ENCODE measurements at regions not wholly inside any gene's neighbourhood (a gene's known extent, or its start where the extent isn't known, plus 50 kb on each side); places are given as distances from the start of the nearest gene placed in this dataset.

DNA sequence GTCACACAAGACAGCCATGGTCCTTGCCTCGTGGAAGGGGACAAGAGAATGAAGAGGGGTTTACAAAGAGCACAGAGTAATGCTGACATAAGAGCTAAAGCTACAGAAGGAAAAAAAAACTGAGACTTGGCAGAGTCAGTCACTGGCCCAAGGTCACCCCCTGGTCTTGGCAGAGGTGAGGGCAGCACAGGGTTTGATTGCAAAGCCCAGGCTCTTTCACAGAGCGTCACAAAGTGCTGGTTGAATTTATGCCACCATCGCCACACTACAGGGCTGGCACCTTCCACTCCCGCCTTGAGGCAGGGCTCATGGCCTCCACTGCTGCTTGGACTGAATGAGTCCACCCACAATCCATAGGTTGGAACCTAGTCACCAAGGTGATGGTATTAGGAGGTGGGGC lies 190.2 kb downstream of the INHBB start:
- no peak for DNase-seq (ENCODE audit: low spot score in 2 of 2)
- no peak overlapping the region for H3K4me3 ChIP-seq (ENCODE audit: low read depth, poor library complexity, severe bottlenecking)
- 93 to 96% methylated on average over 4 of the region's 4 CpGs for WGBS, 2 donors
- TF ChIP-seq POLR2A (IDR thresholded peaks at IDR 0.05) (no peak), CTCF (IDR thresholded peaks at IDR 0.05) (no peak)
- intact Hi-C loops (cut with DNase I; ENCODE audit: low total_unique reads) = no loop called here

DNA sequence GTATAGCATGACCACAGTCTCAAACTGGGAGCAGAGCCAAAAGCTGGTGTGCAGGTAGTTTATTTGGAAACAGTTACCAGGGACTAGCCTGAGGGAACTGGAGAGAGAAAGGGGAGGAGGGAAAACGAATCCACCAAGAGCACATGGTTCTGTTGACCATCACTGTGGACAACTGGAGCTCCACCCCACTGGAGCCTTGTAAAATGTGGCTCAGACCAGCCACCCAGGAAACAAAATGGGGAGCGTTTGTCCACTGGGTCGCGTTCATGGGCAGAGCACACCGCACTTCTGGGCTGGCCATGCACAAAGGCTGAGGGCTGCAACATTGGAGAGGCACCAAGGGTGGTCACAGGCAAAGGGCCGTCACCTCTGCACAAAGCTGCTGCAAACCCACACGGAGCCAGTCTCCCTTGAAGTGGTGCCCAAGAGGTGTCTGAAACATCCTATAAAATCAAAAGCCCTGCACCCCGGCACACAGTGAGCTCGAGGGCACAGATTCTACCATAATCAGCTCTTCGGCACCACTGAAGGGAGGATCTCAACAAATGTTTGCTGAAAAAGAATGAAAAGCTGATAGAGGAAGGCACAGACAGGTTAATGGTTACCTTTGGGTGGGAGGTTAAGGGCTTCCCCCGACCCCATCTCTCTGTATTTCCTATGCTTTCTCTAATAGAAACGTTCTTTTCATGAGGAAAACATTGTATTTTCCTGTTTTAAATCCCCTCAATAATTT lies 192.9 kb downstream of the INHBB start:
- no peak for DNase-seq (ENCODE audit: low spot score in 2 of 2)
- WGBS, 2 donors = 76 to 79% methylated on average over 12 of the region's 12 CpGs
- no peak overlapping the region for H3K4me3 ChIP-seq (ENCODE audit: low read depth, poor library complexity, severe bottlenecking)
- intact Hi-C loops (cut with DNase I; ENCODE audit: low total_unique reads) = no loop called here
- TF ChIP-seq POLR2A (IDR thresholded peaks at IDR 0.05) (no peak), CTCF (IDR thresholded peaks at IDR 0.05) (no peak)

DNA sequence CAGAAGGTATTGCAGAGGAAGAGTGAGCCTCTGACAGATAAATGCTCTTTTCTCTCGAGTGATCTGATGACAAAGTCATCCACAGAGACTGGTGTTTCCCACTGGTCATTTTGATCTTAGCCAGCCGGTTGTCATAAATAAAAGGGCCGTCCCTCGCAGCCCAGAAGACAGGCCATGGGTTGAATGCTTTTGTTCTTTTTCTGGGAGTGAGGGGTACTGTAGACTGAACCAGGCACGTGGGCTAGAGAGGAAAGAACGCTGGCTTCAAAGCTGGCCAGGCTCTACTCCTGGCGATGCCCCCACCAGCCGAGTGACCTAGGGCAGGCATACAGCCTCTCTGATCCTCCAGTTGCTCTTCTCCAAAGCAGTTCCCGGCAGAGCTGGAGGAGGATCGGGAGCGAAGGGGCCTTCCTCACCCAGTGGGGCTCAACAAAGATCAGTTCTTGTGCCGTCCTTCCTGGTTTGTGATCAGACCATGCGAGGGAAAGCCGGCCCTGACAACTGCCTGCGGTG lies 193.5 kb downstream of the INHBB start:
- intact Hi-C loops (cut with DNase I; ENCODE audit: low total_unique reads) = no loop called here
- 77 to 83% methylated on average over 12 to 15 of the region's 15 CpGs for WGBS, 2 donors
- TF ChIP-seq POLR2A (IDR thresholded peaks at IDR 0.05) (no peak), CTCF (IDR thresholded peaks at IDR 0.05) (no peak)
- no peak overlapping the region for H3K4me3 ChIP-seq (ENCODE audit: low read depth, poor library complexity, severe bottlenecking)
- DNase-seq (ENCODE audit: low spot score in 2 of 2) = no peak

DNA sequence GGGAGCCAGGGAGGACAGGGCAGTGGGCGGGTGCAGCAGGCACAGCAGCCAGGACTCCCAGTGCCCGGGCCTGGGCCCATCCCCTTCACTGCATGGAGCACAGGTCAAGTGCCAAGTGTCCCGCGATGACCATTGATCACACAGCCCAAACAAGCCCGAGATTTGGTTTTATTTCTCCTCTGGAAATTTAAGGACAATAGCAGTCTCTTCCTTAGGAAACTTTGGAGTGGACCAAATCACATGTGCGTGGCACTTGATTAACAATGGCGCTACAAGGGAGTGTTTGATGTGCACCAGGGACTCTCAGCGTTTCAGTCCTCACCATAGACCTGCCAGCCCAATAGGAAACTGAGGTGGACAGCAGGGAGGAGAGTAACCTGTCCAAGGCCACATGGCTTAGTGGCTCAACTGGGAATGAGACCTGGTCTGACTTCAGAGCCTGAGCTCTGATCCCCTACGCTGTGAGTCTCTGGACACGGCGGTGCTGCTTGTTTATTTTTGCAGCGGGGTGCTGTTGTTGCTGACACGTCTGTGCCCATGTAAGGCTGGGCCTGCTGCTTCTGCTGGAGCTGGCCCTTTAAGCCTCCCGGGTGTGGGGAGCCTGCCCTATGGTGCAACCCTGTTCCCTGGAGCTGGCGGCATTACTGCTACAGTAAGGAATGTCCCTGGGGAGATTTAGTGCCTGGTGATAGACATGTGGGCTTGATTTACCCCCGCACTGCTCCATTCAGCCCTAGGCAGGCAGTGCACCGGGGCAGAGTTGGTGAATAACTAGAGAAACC lies 194.2 kb downstream of the INHBB start:
- no peak for TF ChIP-seq POLR2A (IDR thresholded peaks at IDR 0.05)
- no peak for TF ChIP-seq CTCF (IDR thresholded peaks at IDR 0.05)
- DNase-seq (ENCODE audit: low spot score in 2 of 2) = peak; percentile 75 to 94
- WGBS, 2 donors = 55 to 63% methylated on average over 15 to 16 of the region's 17 CpGs
- no peak overlapping the region for H3K4me3 ChIP-seq (ENCODE audit: low read depth, poor library complexity, severe bottlenecking)
- intact Hi-C loops (cut with DNase I; ENCODE audit: low total_unique reads) = no loop called here

- H3K4me3 ChIP-seq (ENCODE audit: low read depth, poor library complexity, severe bottlenecking) = no peak overlapping the region
- 67 to 75% methylated on average over 12 to 13 of the region's 13 CpGs for WGBS, 2 donors
- no peak for DNase-seq (ENCODE audit: low spot score in 2 of 2)
- intact Hi-C loops (cut with DNase I; ENCODE audit: low total_unique reads) = no loop called here
- no peak for TF ChIP-seq CTCF (IDR thresholded peaks at IDR 0.05)
- no peak for TF ChIP-seq POLR2A (IDR thresholded peaks at IDR 0.05)
Observed at GRCh38 chr2:120540719-120541552, 194.7 kb upstream of the GLI2 start.
